ENCODE measurements at regions not wholly inside any gene's neighbourhood (a gene's known extent, or its start where the extent isn't known, plus 50 kb on each side); places are given as distances from the start of the nearest gene placed in this dataset.

DNA sequence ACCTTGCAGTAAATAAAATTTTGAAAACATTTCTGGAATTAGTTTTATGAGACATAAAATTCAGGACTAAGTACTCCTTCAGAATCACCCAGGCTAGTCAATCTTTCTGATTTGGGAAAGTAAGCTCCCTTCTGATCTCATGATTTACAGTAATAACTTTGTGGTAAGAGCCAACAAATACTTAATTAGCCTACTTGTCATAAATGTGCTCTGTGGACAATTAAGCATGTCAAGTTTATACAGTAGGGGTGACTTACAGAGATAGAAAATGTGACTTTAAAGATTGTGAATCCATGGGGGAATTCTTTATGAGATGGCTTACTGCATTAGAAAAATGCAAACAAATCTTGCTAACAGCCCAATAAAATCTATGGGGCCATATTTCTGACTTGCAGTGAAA, 616.9 kb upstream of the GHITM start:
- Histone ChIP-seq H3K4me2 (ENCODE audit: low read length) (no peak overlapping the region), H3K27ac (ENCODE audit: low read depth, low read length, poor library complexity, severe bottlenecking) (no peak overlapping the region), H3K36me3 (ENCODE audit: insufficient read depth, low read length) (no peaks in the 10 kb centered on the region), H3K79me2 (ENCODE audit: insufficient read depth, low read length) (no peaks in the 10 kb centered on the region), H3F3A (ENCODE audit: insufficient read depth, low read length) (no peaks in the 10 kb centered on the region), H3K9me3 (ENCODE audit: low read length) (no peaks in the 10 kb centered on the region), H2AFZ (ENCODE audit: low read length) (no peak overlapping the region), H3K4me1 (ENCODE audit: insufficient read depth, low read length, severe bottlenecking) (no peaks in the 10 kb centered on the region), H3K4me3 (ENCODE audit: low read depth, low read length, poor library complexity, severe bottlenecking) (no peak overlapping the region), H3K27me3 (ENCODE audit: insufficient read depth, low read length) (no peaks in the 10 kb centered on the region), H3K9ac (ENCODE audit: low read length) (no peak overlapping the region), H3K9me2 (ENCODE audit: low read depth, low read length) (no peaks in the 10 kb centered on the region), H4K20me1 (ENCODE audit: insufficient read depth, low read length) (no peaks in the 10 kb centered on the region)
- TF ChIP-seq EZH2 (IDR thresholded peaks at IDR 0.05; ENCODE audit: borderline replicate concordance, low read length) = no peak
- TF ChIP-seq, protein P1, sequence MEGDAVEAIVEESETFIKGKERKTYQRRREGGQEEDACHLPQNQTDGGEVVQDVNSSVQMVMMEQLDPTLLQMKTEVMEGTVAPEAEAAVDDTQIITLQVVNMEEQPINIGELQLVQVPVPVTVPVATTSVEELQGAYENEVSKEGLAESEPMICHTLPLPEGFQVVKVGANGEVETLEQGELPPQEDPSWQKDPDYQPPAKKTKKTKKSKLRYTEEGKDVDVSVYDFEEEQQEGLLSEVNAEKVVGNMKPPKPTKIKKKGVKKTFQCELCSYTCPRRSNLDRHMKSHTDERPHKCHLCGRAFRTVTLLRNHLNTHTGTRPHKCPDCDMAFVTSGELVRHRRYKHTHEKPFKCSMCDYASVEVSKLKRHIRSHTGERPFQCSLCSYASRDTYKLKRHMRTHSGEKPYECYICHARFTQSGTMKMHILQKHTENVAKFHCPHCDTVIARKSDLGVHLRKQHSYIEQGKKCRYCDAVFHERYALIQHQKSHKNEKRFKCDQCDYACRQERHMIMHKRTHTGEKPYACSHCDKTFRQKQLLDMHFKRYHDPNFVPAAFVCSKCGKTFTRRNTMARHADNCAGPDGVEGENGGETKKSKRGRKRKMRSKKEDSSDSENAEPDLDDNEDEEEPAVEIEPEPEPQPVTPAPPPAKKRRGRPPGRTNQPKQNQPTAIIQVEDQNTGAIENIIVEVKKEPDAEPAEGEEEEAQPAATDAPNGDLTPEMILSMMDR (IDR thresholded peaks at IDR 0.05; ENCODE audit: low read length) = no peak

DNA sequence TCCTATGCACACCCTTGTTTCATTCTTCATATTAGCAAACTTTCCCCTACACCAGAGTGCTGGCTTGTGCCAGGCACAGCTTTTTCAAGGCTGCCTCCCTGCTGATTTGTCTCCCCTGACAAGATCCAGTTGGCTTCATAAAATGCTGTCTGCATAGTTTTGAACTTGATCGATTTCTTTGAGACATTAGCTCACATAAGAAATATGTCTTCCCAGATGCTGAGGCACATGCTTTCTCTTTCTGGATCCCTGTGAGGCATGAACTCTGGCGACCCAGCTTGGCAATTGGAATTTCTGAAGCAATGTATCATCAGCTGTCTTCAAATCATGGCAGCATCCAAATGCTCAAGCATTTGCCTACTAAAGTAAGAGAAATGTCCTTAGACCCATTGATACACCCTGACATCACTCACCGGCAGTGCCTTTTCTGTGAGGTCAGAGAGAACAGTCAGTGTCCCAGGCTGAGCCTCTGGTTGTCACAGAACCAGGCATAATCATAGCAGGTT, 616.4 kb upstream of the GHITM start:
- Histone ChIP-seq H2AFZ (ENCODE audit: low read length) (no peak overlapping the region), H3K9me3 (ENCODE audit: low read length) (no peaks in the 10 kb centered on the region), H3K36me3 (ENCODE audit: insufficient read depth, low read length) (no peaks in the 10 kb centered on the region), H3K27me3 (ENCODE audit: insufficient read depth, low read length) (no peaks in the 10 kb centered on the region), H3K4me3 (ENCODE audit: low read depth, low read length, poor library complexity, severe bottlenecking) (no peak overlapping the region), H3K4me1 (ENCODE audit: insufficient read depth, low read length, severe bottlenecking) (no peaks in the 10 kb centered on the region), H3K9ac (ENCODE audit: low read length) (no peak overlapping the region), H3K79me2 (ENCODE audit: insufficient read depth, low read length) (no peaks in the 10 kb centered on the region), H3K9me2 (ENCODE audit: low read depth, low read length) (no peaks in the 10 kb centered on the region), H3K27ac (ENCODE audit: low read depth, low read length, poor library complexity, severe bottlenecking) (no peak overlapping the region), H3F3A (ENCODE audit: insufficient read depth, low read length) (no peaks in the 10 kb centered on the region), H4K20me1 (ENCODE audit: insufficient read depth, low read length) (no peaks in the 10 kb centered on the region), H3K4me2 (ENCODE audit: low read length) (no peak overlapping the region)
- TF ChIP-seq, protein P1 (IDR thresholded peaks at IDR 0.05; ENCODE audit: low read length) = no peak
- TF ChIP-seq EZH2 (IDR thresholded peaks at IDR 0.05; ENCODE audit: borderline replicate concordance, low read length) = no peak

DNA sequence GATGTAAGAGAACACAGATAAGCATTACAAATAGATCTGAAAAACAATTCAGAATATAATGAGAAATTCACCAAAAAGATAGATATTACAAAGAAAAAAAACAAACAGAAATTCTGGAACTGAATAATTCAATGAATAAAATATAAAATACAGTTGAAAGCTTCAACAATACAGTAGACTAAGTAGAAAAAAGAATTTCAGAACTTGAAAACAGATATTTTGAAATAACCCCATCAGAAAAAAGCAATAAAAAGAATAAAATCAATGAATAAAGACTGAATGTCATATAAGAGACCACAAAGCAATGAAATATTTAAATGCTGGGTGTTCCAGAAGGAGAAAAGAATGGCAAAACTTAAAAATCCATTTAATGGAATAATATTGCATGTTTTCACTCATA, 611.4 kb upstream of the GHITM start:
- Histone ChIP-seq H3K27ac (ENCODE audit: low read depth, low read length, poor library complexity, severe bottlenecking) (no peak overlapping the region), H4K20me1 (ENCODE audit: insufficient read depth, low read length) (no peaks in the 10 kb centered on the region), H3K9me3 (ENCODE audit: low read length) (no peaks in the 10 kb centered on the region), H3F3A (ENCODE audit: insufficient read depth, low read length) (no peaks in the 10 kb centered on the region), H3K4me2 (ENCODE audit: low read length) (no peak overlapping the region), H3K9ac (ENCODE audit: low read length) (no peak overlapping the region), H3K4me1 (ENCODE audit: insufficient read depth, low read length, severe bottlenecking) (no peaks in the 10 kb centered on the region), H3K4me3 (ENCODE audit: low read depth, low read length, poor library complexity, severe bottlenecking) (no peak overlapping the region), H3K79me2 (ENCODE audit: insufficient read depth, low read length) (no peaks in the 10 kb centered on the region), H3K9me2 (ENCODE audit: low read depth, low read length) (no peaks in the 10 kb centered on the region), H3K27me3 (ENCODE audit: insufficient read depth, low read length) (no peaks in the 10 kb centered on the region), H3K36me3 (ENCODE audit: insufficient read depth, low read length) (no peaks in the 10 kb centered on the region), H2AFZ (ENCODE audit: low read length) (no peak overlapping the region; the same call in 1 of the 2 replicates)
- no peak for TF ChIP-seq EZH2 (IDR thresholded peaks at IDR 0.05; ENCODE audit: borderline replicate concordance, low read length)
- TF ChIP-seq, protein P1 (IDR thresholded peaks at IDR 0.05; ENCODE audit: low read length) = no peak

Data from OCI-LY1 (cell line).